ENCODE measurements at regions not wholly inside any gene's neighbourhood (a gene's known extent, or its start where the extent isn't known, plus 50 kb on each side); places are given as distances from the start of the nearest gene placed in this dataset.

- TF ChIP-seq, protein P1, sequence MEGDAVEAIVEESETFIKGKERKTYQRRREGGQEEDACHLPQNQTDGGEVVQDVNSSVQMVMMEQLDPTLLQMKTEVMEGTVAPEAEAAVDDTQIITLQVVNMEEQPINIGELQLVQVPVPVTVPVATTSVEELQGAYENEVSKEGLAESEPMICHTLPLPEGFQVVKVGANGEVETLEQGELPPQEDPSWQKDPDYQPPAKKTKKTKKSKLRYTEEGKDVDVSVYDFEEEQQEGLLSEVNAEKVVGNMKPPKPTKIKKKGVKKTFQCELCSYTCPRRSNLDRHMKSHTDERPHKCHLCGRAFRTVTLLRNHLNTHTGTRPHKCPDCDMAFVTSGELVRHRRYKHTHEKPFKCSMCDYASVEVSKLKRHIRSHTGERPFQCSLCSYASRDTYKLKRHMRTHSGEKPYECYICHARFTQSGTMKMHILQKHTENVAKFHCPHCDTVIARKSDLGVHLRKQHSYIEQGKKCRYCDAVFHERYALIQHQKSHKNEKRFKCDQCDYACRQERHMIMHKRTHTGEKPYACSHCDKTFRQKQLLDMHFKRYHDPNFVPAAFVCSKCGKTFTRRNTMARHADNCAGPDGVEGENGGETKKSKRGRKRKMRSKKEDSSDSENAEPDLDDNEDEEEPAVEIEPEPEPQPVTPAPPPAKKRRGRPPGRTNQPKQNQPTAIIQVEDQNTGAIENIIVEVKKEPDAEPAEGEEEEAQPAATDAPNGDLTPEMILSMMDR (IDR thresholded peaks at IDR 0.05): no peak
- no peak for TF ChIP-seq POLR2A (IDR thresholded peaks at IDR 0.05)
These were observed 408.6 kb upstream of the PFKP start for GRCh38 chr10:2658780-2659179.

All from right lobe of liver (tissue), 4 donors.